Fibroblast of lung (primary cell): ENCODE measurements at regions not wholly inside any gene's neighbourhood (a gene's known extent, or its start where the extent isn't known, plus 50 kb on each side); places are given as distances from the start of the nearest gene placed in this dataset.

Source experiments
- CTCF ChIP-seq, 2 donors: IDR thresholded peaks in 1 of 2; conservative IDR thresholded peaks in 1 of 2; 1 replicate in 1 of 2; 2 replicates in 1 of 2; pipeline ENCODE4 v1.5.1; 2011 to 2012; ENCODE audit warnings: low read length in 2 of 2, control low read depth in 1 of 2, inconsistent platforms in 1 of 2, low read depth in 1 of 2, mild to moderate bottlenecking in 1 of 2
- EZH2 ChIP-seq: IDR thresholded peaks from 2 replicates; pipeline ENCODE4 v1.5.1; 2012; ENCODE audit warnings: low read length, control low read depth, mild to moderate bottlenecking; ENCODE audit errors: missing control alignments

GRCh38 chr6:165220045-165220444, 89.4 kb downstream of the C6orf118 start:
- TF ChIP-seq CTCF (conservative IDR thresholded peaks at IDR 0.05 in 1 of 2, IDR thresholded peaks at IDR 0.05 in 1 of 2; ENCODE audit: low read depth in 1 of 2, low read length in 2 of 2) (no peak), EZH2 (no peak)
